ENCODE measurements at regions not wholly inside any gene's neighbourhood (a gene's known extent, or its start where the extent isn't known, plus 50 kb on each side); places are given as distances from the start of the nearest gene placed in this dataset.

GRCh38 chr5:89282554-89283510 is 399.8 kb upstream of the MEF2C start:
- DNase-seq = no peak

- no peak for DNase-seq
Measured at GRCh38 chr5:89281766-89282553, 399.0 kb upstream of the MEF2C start.

- DNase-seq = no peak
Measured at GRCh38 chr5:89281211-89281610, 398.2 kb upstream of the MEF2C start.

GRCh38 chr5:89280103-89281037 is 397.4 kb upstream of the MEF2C start:
- no peak for DNase-seq

- no peak for DNase-seq
Measured at GRCh38 chr5:89279391-89280036, 396.5 kb upstream of the MEF2C start.

- no peak for DNase-seq
Measured at GRCh38 chr5:89277816-89278215, 394.8 kb upstream of the MEF2C start.

GRCh38 chr5:89276566-89277305 is 393.8 kb upstream of the MEF2C start:
- DNase-seq = no peak

GRCh38 chr5:89275066-89275855 is 392.3 kb upstream of the MEF2C start:
- no peak for DNase-seq

GRCh38 chr5:89273289-89273688 is 390.3 kb upstream of the MEF2C start:
- no peak for DNase-seq

- no peak for DNase-seq
Measured at GRCh38 chr5:89270901-89271300, 387.9 kb upstream of the MEF2C start.

GRCh38 chr5:89269721-89270120 is 386.7 kb upstream of the MEF2C start:
- DNase-seq = no peak

- DNase-seq = no peak
Measured at GRCh38 chr5:89268460-89268859, 385.5 kb upstream of the MEF2C start.

GRCh38 chr5:89267788-89268187 is 384.8 kb upstream of the MEF2C start:
- no peak for DNase-seq

- DNase-seq = no peak
Measured at GRCh38 chr5:89265511-89266179, 382.7 kb upstream of the MEF2C start.

- DNase-seq = no peak
Measured at GRCh38 chr5:89263846-89264245, 380.9 kb upstream of the MEF2C start.

GRCh38 chr5:89262030-89262429 is 379.0 kb upstream of the MEF2C start:
- DNase-seq = no peak

GRCh38 chr5:89260254-89260653 is 377.3 kb upstream of the MEF2C start:
- DNase-seq = no peak

GRCh38 chr5:89255845-89256463 is 373.0 kb upstream of the MEF2C start:
- DNase-seq = no peak

GRCh38 chr5:89253666-89254352 is 370.8 kb upstream of the MEF2C start:
- no peak for DNase-seq

Measured in effector CD8-positive, alpha-beta T cell (primary cell).